ENCODE measurements at regions not wholly inside any gene's neighbourhood (a gene's known extent, or its start where the extent isn't known, plus 50 kb on each side); places are given as distances from the start of the nearest gene placed in this dataset.
"Not testable (repeated sequence)": the region's sequence is repeated elsewhere in the genome, so short reads cannot be mapped to it uniquely, and the experiment has no call there.

DNA sequence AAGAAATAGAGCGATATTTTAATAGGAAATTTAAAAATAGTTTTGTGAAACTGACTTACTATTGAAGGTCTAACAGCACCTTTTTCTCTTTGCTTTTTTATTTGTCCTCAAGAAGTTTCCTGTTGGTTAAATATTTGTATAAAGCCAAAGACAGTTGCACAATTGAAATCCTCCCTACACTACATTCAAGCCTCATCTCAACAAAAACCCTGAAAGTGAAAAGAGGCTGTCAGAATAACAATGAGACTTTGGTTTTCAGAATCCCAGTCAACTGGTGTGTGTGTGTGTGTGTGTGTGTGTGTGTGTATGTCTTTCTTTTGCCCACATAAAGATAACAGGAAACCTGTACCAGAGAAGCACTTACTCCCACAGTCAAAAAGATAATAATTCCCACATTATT, 313.6 kb upstream of the FRG1 start:
- not testable (repeated sequence) for H3K4me3 ChIP-seq (ENCODE audit: low read depth, low read length); DNase-seq (ENCODE audit: low read depth)

GRCh38 chr4:189629733-189630132, 310.9 kb upstream of the FRG1 start:
- H3K4me3 ChIP-seq (ENCODE audit: low read depth, low read length); DNase-seq (ENCODE audit: low read depth): not testable (repeated sequence)

- H3K4me3 ChIP-seq (ENCODE audit: low read depth, low read length); DNase-seq (ENCODE audit: low read depth): not testable (repeated sequence)
These were observed 309.6 kb upstream of the FRG1 start for GRCh38 chr4:189630913-189631567.

DNA sequence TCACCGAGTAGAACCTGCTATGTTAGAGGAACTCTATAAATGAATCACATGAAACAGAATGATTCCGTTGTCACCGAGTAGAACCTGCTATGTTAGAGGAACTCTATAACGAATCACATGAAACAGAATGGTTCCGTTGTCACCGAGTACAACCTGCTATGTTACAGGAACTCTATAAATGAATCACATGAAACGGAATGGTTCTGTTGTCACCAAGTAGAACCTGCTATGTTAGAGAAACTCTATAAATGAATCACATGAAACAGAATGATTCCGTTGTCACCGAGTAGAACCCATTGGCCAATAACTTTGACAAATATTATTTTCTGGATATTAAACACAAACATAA, 309.1 kb upstream of the FRG1 start:
- DNase-seq (ENCODE audit: low read depth); H3K4me3 ChIP-seq (ENCODE audit: low read depth, low read length): not testable (repeated sequence)

DNA sequence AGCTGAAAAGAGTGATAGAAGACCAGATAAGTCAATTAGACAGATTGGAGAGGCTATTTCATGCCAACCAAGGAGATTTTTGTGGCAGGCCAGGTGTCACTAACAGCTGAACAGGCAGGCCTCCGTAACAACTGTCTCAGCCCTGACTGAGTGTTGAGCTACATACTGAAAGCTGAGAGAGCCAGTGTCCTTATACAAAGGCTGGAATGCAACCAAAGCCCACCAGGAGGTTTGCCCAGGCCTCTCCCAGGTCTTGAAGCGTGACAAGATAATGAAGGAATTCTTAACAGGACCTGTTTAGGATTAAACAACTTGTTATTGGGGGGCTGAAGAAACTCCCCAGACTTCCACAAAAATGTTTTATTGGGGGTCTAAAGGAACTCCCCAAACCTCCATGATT, 290.2 kb upstream of the FRG1 start:
- not testable (repeated sequence) for H3K4me3 ChIP-seq (ENCODE audit: low read depth, low read length); DNase-seq (ENCODE audit: low read depth)

GRCh38 chr4:189653130-189653653, 287.5 kb upstream of the FRG1 start:
- H3K4me3 ChIP-seq (ENCODE audit: low read depth, low read length); DNase-seq (ENCODE audit: low read depth): not testable (repeated sequence)

DNA sequence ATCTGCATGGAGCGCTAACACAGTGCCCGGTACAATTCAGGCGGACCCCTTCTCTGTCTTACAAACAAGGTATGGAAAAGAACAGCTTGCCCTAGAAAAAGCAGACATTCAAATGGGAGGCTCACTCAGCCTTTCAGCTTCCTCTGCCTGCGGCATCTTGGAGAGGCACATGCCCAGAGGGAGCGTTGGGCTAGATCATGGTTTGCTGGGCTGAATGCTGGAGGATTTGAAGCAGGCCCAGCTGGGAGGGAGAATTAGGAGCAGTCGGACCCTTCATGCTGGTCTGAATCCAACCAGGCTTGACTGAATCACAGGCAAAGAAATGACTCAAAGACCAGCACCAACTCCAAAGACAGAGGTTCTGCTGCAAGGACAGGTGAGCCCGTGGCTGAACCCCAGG, 286.7 kb upstream of the FRG1 start:
- not testable (repeated sequence) for DNase-seq (ENCODE audit: low read depth)

DNA sequence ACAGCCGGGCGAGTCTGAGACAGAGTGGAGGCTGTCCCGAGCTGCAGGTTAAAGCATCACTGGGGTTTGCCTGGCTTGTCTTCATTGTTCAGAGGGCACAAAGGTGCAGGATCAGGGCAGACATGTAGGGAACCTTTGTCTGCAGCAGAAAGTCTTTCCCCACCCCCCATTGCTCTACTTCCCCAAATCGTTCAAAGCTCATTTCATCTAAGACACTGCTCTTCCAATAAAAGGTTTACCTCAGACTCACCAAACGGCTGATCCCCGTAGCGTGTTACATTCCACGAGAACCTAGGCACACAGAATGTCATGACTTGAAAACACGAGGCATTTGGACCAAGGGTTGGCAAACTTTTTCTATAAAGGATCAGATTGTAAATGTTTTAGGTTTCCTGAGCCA, 286.3 kb upstream of the FRG1 start:
- DNase-seq (ENCODE audit: low read depth); H3K4me3 ChIP-seq (ENCODE audit: low read depth, low read length): not testable (repeated sequence)

More for the DNA sequence above, 286.7 kb upstream of the FRG1 start:
- not testable (repeated sequence) for H3K4me3 ChIP-seq (ENCODE audit: low read depth, low read length)

DNA sequence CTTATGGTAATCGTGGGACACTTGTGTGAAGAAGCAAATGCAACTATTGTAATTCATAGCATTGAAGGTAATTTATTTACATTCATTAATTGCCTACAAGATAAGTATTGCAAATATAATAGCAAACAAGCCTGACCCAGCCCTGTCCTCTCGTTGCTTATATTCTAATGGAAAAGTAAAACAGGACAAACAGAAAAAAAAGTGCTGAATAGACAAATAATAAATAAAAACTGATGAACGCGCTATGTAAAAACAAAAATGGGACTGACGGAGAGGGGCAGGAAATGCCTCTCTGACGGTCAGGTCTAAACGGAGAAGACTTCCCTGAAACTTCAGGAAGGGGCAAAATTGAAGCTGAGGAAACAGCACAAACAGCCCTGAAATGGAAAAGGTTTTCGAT, 284.9 kb upstream of the FRG1 start:
- not testable (repeated sequence) for DNase-seq (ENCODE audit: low read depth); H3K4me3 ChIP-seq (ENCODE audit: low read depth, low read length)

DNA sequence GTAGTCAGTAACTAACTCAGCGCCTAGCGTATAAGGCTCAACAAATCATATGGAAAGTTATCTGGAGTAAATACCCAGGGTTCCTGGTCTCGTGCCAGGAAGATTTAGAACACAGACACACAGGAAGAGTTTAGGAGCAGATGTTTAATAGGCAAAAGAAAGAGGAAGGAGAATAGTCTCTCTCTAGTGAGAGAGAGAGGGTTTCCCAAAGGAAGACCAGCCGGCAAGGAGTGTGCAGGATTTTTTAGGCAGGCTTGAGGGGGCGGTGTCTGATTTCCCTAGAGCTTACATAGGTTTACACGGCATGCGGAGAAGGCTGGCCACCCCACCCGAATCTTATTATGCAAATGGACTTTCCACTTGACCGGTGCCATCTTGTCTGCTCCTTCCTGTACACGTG, 284.0 kb upstream of the FRG1 start:
- no peak for TF ChIP-seq CTCF (IDR thresholded peaks at IDR 0.05; ENCODE audit: control insufficient read depth, extremely low read depth, insufficient read depth)
- no peak for DNase-seq (ENCODE audit: low read depth)
- no peak overlapping the region for H3K4me3 ChIP-seq (ENCODE audit: low read depth, low read length)

- not testable (repeated sequence) for H3K4me3 ChIP-seq (ENCODE audit: low read depth, low read length); DNase-seq (ENCODE audit: low read depth)
These were observed 282.4 kb upstream of the FRG1 start for GRCh38 chr4:189658259-189658658.

DNA sequence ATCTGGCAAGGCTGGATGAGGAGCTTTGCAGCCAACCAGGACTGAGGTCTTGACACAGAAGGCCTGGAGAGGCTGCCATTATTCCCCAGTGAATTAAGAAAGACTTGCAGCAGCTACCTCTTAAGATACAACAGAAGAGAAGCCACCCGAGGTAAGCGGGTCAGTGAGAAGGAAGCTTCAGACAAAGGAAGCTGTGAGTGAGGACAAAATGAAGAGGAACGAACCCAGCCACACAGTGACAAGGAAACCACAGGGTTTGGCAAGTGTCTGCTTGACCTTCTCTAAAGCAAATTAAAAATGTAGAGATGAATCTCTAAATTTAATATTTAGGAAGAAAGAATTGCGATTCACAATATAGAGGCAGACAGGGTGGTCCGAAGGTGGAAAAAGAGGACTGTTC, 281.8 kb upstream of the FRG1 start:
- not testable (repeated sequence) for DNase-seq (ENCODE audit: low read depth); H3K4me3 ChIP-seq (ENCODE audit: low read depth, low read length)

DNA sequence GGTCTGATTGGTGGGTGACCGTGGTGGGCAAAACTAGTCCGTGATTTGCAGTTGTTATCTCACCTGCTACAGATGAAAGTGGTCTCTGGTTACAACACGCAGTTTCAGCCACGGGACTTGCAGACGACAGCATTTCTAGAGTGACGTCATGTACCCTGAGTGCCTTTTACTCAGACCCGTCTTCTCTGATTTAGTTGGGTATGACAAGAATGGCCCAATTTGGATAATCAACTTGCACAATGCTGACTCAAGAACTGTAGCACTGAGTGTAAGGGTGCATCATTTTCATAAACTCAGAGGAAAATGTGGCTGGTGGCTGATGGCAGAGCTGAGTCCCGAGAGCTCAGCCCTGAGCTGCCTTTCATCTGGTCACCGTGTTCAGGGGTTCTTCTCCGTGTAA, 281.4 kb upstream of the FRG1 start:
- no peak for DNase-seq (ENCODE audit: low read depth)
- H3K4me3 ChIP-seq (ENCODE audit: low read depth, low read length) = no peak overlapping the region
- no peak for TF ChIP-seq CTCF (IDR thresholded peaks at IDR 0.05; ENCODE audit: control insufficient read depth, extremely low read depth, insufficient read depth)
